Ovary (tissue), 3 donors: ENCODE measurements at regions not wholly inside any gene's neighbourhood (a gene's known extent, or its start where the extent isn't known, plus 50 kb on each side); places are given as distances from the start of the nearest gene placed in this dataset.

Experiments
- POLR2A ChIP-seq: fragments of 450-650 bp; IDR thresholded peaks from one replicate; pipeline ENCODE4 v1.6.1; 2017; ENCODE audit warnings: antibody characterized with exemption, mild to moderate bottlenecking, moderate library complexity
- TF ChIP-seq, protein P1 (sequence below), 3 donors: fragments of 450-650 bp in 2 of 3; fragments of 200-600 bp in 1 of 3; IDR thresholded peaks; one replicate each; pipeline versions ENCODE4 v1.5.1 to v1.8.0; 2016 to 2022; ENCODE audit warnings: antibody characterized with exemption in 3 of 3, mild to moderate bottlenecking in 1 of 3
- donor health status: DM: no; HTN: no; CAD: no.

DNA sequence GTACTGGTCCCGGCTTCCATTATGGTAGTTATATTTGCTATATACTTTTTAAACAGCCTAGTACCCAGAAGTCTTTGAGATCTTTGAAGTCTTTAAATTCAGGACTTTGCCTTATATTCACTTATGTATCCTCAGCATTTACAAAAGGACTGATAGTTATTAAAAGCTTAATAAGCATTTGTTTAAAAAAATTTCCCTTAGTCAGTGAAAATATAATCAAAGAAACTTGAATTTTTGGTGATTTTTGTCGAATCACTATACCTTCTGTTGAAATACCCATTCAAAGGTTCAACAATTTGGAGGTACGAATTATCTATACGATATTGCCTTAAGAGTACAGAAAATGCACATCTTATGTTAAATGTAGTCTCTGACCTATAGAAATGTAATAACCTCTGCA, 721.4 kb downstream of the NSUN3 start:
- TF ChIP-seq, protein P1, sequence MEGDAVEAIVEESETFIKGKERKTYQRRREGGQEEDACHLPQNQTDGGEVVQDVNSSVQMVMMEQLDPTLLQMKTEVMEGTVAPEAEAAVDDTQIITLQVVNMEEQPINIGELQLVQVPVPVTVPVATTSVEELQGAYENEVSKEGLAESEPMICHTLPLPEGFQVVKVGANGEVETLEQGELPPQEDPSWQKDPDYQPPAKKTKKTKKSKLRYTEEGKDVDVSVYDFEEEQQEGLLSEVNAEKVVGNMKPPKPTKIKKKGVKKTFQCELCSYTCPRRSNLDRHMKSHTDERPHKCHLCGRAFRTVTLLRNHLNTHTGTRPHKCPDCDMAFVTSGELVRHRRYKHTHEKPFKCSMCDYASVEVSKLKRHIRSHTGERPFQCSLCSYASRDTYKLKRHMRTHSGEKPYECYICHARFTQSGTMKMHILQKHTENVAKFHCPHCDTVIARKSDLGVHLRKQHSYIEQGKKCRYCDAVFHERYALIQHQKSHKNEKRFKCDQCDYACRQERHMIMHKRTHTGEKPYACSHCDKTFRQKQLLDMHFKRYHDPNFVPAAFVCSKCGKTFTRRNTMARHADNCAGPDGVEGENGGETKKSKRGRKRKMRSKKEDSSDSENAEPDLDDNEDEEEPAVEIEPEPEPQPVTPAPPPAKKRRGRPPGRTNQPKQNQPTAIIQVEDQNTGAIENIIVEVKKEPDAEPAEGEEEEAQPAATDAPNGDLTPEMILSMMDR (IDR thresholded peaks at IDR 0.05): no peak
- TF ChIP-seq POLR2A: no peak
